ENCODE measurements at regions not wholly inside any gene's neighbourhood (a gene's known extent, or its start where the extent isn't known, plus 50 kb on each side); places are given as distances from the start of the nearest gene placed in this dataset.

DNA sequence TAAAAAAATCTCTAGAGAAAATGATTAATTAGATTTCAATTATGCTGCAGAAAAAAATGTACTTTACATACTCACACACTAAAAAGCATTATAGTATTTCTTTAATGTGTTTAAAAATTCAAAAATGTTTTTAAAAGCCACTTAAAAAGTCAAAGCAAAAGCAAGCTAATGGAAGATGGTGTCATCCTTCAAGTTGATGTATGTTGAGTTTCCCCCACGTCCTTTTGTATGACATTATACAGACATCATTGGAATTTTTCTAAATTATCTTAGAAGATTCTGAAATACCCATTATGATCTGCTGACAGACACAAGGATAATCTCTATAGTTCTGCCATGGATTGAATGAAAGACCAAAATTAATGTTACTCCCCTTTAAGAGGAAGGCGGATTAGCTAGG, 393.7 kb upstream of the TENM3 start:
- FAIRE-seq, result no peak

More for the DNA sequence above, 393.7 kb upstream of the TENM3 start:
- no peaks in the 10 kb centered on the region for H3K27me3 ChIP-seq (replicated peaks in 1 of 2; ENCODE audit: control insufficient read depth in 2 of 2, insufficient read depth in 2 of 2, low read length in 1 of 2)
- H3K27ac ChIP-seq (ENCODE audit: control insufficient read depth, insufficient read depth), result no peak overlapping the region
- POLR2A ChIA-PET, result no interaction called here
- SMC1A ChIA-PET (ENCODE audit: uncharacterized antibody, unreplicated experiment), result no interaction called here
- H2AFZ ChIP-seq (ENCODE audit: control insufficient read depth, low read depth, low read length), result no peak overlapping the region
- no TSS peak for BruUV-seq (replicated peaks)
- H3K4me1 ChIP-seq (ENCODE audit: control insufficient read depth, insufficient read depth, low read length), result no peaks in the 10 kb centered on the region
- CTCF ChIA-PET, result no interaction called here
- no peak overlapping the region for H3K4me3 ChIP-seq
- no peaks in the 10 kb centered on the region for H3K36me3 ChIP-seq (ENCODE audit: control insufficient read depth in 2 of 2, insufficient read depth in 2 of 2, low read length in 1 of 2)
- H3K4me2 ChIP-seq (ENCODE audit: control insufficient read depth, insufficient read depth), result no peak overlapping the region
- intact Hi-C loops (cut with micrococcal nuclease; ENCODE audit: unreplicated experiment), result no loop called here
- in situ Hi-C loops (cut with MboI), result no loop called here
- H4K20me1 ChIP-seq (ENCODE audit: control insufficient read depth, insufficient read depth), result no peaks in the 10 kb centered on the region
- RAD21 ChIA-PET (ENCODE audit: unreplicated experiment), result no interaction called here
- no peak overlapping the region for H3K9ac ChIP-seq (ENCODE audit: control insufficient read depth, insufficient read depth, low read length)
- ATAC-seq (no peak), DNase-seq (ENCODE audit: low read depth, low spot score) (no peak)
- 20% methylated on average over 2 of the region's 2 CpGs for WGBS (ENCODE audit: insufficient coverage, insufficient replicate concordance, low lambda C conversion rate, missing lambda C conversion rate)
- TF ChIP-seq RELA (IDR thresholded peaks at IDR 0.05; ENCODE audit: borderline replicate concordance, partially characterized antibody), result no peak
- TF ChIP-seq, protein P1, sequence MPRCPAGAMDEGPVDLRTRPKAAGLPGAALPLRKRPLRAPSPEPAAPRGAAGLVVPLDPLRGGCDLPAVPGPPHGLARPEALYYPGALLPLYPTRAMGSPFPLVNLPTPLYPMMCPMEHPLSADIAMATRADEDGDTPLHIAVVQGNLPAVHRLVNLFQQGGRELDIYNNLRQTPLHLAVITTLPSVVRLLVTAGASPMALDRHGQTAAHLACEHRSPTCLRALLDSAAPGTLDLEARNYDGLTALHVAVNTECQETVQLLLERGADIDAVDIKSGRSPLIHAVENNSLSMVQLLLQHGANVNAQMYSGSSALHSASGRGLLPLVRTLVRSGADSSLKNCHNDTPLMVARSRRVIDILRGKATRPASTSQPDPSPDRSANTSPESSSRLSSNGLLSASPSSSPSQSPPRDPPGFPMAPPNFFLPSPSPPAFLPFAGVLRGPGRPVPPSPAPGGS (IDR thresholded peaks at IDR 0.05; ENCODE audit: borderline replicate concordance, insufficient read depth, low read depth, low read length, poor library complexity, severe bottlenecking), result no peak
- no peak for TF ChIP-seq MEF2B (IDR thresholded peaks at IDR 0.05; ENCODE audit: partially characterized antibody, poor library complexity, severe bottlenecking)
- TF ChIP-seq, protein P2, sequence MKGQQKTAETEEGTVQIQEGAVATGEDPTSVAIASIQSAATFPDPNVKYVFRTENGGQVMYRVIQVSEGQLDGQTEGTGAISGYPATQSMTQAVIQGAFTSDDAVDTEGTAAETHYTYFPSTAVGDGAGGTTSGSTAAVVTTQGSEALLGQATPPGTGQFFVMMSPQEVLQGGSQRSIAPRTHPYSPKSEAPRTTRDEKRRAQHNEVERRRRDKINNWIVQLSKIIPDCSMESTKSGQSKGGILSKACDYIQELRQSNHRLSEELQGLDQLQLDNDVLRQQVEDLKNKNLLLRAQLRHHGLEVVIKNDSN (IDR thresholded peaks at IDR 0.05; ENCODE audit: borderline replicate concordance, extremely low read length, insufficient read depth, low read depth, low read length), result no peak
- TF ChIP-seq SP1 (IDR thresholded peaks at IDR 0.05; ENCODE audit: low read depth, low read length), result no peak
- TF ChIP-seq BACH1 (IDR thresholded peaks at IDR 0.05; ENCODE audit: borderline replicate concordance), result no peak
- no peak for TF ChIP-seq BMI1 (IDR thresholded peaks at IDR 0.05; ENCODE audit: borderline replicate concordance)
- TF ChIP-seq RBBP5 (conservative IDR thresholded peaks at IDR 0.05), result no peak
- no peak for TF ChIP-seq RB1 (IDR thresholded peaks at IDR 0.05; ENCODE audit: borderline replicate concordance)
- no peak for TF ChIP-seq BCL11A (IDR thresholded peaks at IDR 0.05; ENCODE audit: low read depth, low read length)
- TF ChIP-seq MXI1 (IDR thresholded peaks at IDR 0.05; ENCODE audit: low read depth, low read length), result no peak
- no peak for TF ChIP-seq PML (IDR thresholded peaks at IDR 0.05; ENCODE audit: low read length)
- TF ChIP-seq SPI1 (IDR thresholded peaks at IDR 0.05; ENCODE audit: borderline replicate concordance, insufficient read depth, low read depth, low read length), result no peak
- no peak for TF ChIP-seq ZZZ3 (IDR thresholded peaks at IDR 0.05; ENCODE audit: control insufficient read depth, insufficient read length, low read depth)
- TF ChIP-seq, protein P3, sequence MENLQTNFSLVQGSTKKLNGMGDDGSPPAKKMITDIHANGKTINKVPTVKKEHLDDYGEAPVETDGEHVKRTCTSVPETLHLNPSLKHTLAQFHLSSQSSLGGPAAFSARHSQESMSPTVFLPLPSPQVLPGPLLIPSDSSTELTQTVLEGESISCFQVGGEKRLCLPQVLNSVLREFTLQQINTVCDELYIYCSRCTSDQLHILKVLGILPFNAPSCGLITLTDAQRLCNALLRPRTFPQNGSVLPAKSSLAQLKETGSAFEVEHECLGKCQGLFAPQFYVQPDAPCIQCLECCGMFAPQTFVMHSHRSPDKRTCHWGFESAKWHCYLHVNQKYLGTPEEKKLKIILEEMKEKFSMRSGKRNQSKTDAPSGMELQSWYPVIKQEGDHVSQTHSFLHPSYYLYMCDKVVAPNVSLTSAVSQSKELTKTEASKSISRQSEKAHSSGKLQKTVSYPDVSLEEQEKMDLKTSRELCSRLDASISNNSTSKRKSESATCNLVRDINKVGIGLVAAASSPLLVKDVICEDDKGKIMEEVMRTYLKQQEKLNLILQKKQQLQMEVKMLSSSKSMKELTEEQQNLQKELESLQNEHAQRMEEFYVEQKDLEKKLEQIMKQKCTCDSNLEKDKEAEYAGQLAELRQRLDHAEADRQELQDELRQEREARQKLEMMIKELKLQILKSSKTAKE (IDR thresholded peaks at IDR 0.05; ENCODE audit: low read depth, poor library complexity, severe bottlenecking), result no peak
- no peak for TF ChIP-seq ESRRA (IDR thresholded peaks at IDR 0.05; ENCODE audit: low read length)
- TF ChIP-seq IRF4 (IDR thresholded peaks at IDR 0.05; ENCODE audit: low read depth, low read length), result no peak
- no peak for TF ChIP-seq SUPT20H (IDR thresholded peaks at IDR 0.05; ENCODE audit: borderline replicate concordance, control insufficient read depth, low read depth, low read length)
- TF ChIP-seq RUNX3 (IDR thresholded peaks at IDR 0.05; ENCODE audit: low read length), result no peak
- no peak for TF ChIP-seq CHD4 (IDR thresholded peaks at IDR 0.05)
- H3K9me3 ChIP-seq (replicated peaks; ENCODE audit: control insufficient read depth, insufficient read depth, low read length), result no peaks in the 10 kb centered on the region
- H3K79me2 ChIP-seq (ENCODE audit: control insufficient read depth, insufficient read depth, low read length), result no peaks in the 10 kb centered on the region

Data from GM12878 (cell line).